ENCODE measurements at regions not wholly inside any gene's neighbourhood (a gene's known extent, or its start where the extent isn't known, plus 50 kb on each side); places are given as distances from the start of the nearest gene placed in this dataset.

GRCh38 chr5:124634741-124635323, 111.6 kb downstream of the ZNF608 start:
- TF ChIP-seq CTCF (IDR thresholded peaks at IDR 0.05 in 8 of 11, conservative IDR thresholded peaks at IDR 0.05 in 3 of 11) = no peak
- no peak for TF ChIP-seq POLR2A (IDR thresholded peaks at IDR 0.05)
- no peak for TF ChIP-seq POLR2AphosphoS5 (IDR thresholded peaks at IDR 0.05)
- peaks cover 0 to 9% (median 0%) of the 10 kb centered on the region in 6 donors for H3K36me3 ChIP-seq
- intact Hi-C loops (cut with DNase I; ENCODE audit: low total_unique reads) = no loop called here
- H3K27me3 ChIP-seq (replicated peaks in 1 of 7) = no peaks in the 10 kb centered on the region
- H3K4me3 ChIP-seq = no peak overlapping the region
- no peak for DNase-seq
- WGBS, 5 donors = 78 to 94% (median 82%) methylated on average over 3 of the region's 3 CpGs
- no peaks in the 10 kb centered on the region for H3K4me1 ChIP-seq
- no peak overlapping the region for H3K27ac ChIP-seq
- H3K9me3 ChIP-seq = no peaks in the 10 kb centered on the region

- 46 to 70% (median 64%) methylated on average over 1 of the region's 1 CpG for WGBS, 5 donors
- peaks cover 0 to 7% (median 0%) of the 10 kb centered on the region in 6 donors for H3K36me3 ChIP-seq
- intact Hi-C loops (cut with DNase I; ENCODE audit: low total_unique reads) = no loop called here
- H3K4me1 ChIP-seq = no peaks in the 10 kb centered on the region
- H3K27ac ChIP-seq = no peak overlapping the region
- H3K9me3 ChIP-seq = no peaks in the 10 kb centered on the region
- DNase-seq = no peak
- no peak for TF ChIP-seq CTCF (IDR thresholded peaks at IDR 0.05 in 8 of 11, conservative IDR thresholded peaks at IDR 0.05 in 3 of 11)
- no peak for TF ChIP-seq POLR2A (IDR thresholded peaks at IDR 0.05)
- no peak for TF ChIP-seq POLR2AphosphoS5 (IDR thresholded peaks at IDR 0.05)
- no peak overlapping the region for H3K4me3 ChIP-seq
- no peaks in the 10 kb centered on the region for H3K27me3 ChIP-seq (replicated peaks in 1 of 7)
These were observed 112.2 kb downstream of the ZNF608 start for GRCh38 chr5:124634228-124634739.

- H3K27ac ChIP-seq = no peak overlapping the region
- H3K4me1 ChIP-seq = no peaks in the 10 kb centered on the region
- no peaks in the 10 kb centered on the region for H3K9me3 ChIP-seq
- DNase-seq = no peak
- H3K36me3 ChIP-seq = peaks cover 0 to 4% (median 0%) of the 10 kb centered on the region in 6 donors
- intact Hi-C loops (cut with DNase I; ENCODE audit: low total_unique reads) = no loop called here
- TF ChIP-seq POLR2A (IDR thresholded peaks at IDR 0.05) (no peak), POLR2AphosphoS5 (IDR thresholded peaks at IDR 0.05) (no peak), CTCF (IDR thresholded peaks at IDR 0.05 in 8 of 11, conservative IDR thresholded peaks at IDR 0.05 in 3 of 11) (no peak)
- 91 to 97% (median 94%) methylated on average over 5 of the region's 5 CpGs for WGBS, 5 donors
- H3K27me3 ChIP-seq (replicated peaks in 1 of 7) = no peaks in the 10 kb centered on the region
- no peak overlapping the region for H3K4me3 ChIP-seq
These were observed 113.2 kb downstream of the ZNF608 start for GRCh38 chr5:124633209-124633608.

- H3K4me3 ChIP-seq = no peak overlapping the region
- DNase-seq = no peak
- no peak overlapping the region for H3K27ac ChIP-seq
- TF ChIP-seq POLR2A (IDR thresholded peaks at IDR 0.05) (no peak), CTCF (IDR thresholded peaks at IDR 0.05 in 8 of 11, conservative IDR thresholded peaks at IDR 0.05 in 3 of 11) (no peak), POLR2AphosphoS5 (IDR thresholded peaks at IDR 0.05) (no peak)
- H3K9me3 ChIP-seq = no peaks in the 10 kb centered on the region
- no peaks in the 10 kb centered on the region for H3K4me1 ChIP-seq
- no peaks in the 10 kb centered on the region for H3K36me3 ChIP-seq
- intact Hi-C loops (cut with DNase I; ENCODE audit: low total_unique reads) = no loop called here
- H3K27me3 ChIP-seq (replicated peaks in 1 of 7) = no peaks in the 10 kb centered on the region
- WGBS, 5 donors = 65 to 82% (median 76%) methylated on average over 3 of the region's 3 CpGs
These were observed 114.4 kb downstream of the ZNF608 start for GRCh38 chr5:124631874-124632550.

Data from spleen (tissue), 11 donors.